Spleen (tissue), 11 donors: ENCODE measurements at regions not wholly inside any gene's neighbourhood (a gene's known extent, or its start where the extent isn't known, plus 50 kb on each side); places are given as distances from the start of the nearest gene placed in this dataset.

Experiments used
- DNase-seq: peaks from one replicate; pipeline ENCODE4 v3.0.0-alpha.2; 2020
- H3K27ac ChIP-seq, 8 donors: fragments of 200-600 bp; sonication (generic) in 7 of 8; 1 replicate in 4 of 8; 2 replicates in 4 of 8; pipeline versions ENCODE4 v1.5.0 to v1.8.0; 2016 to 2021; ENCODE audit warnings: inconsistent platforms in 4 of 8, mild to moderate bottlenecking in 4 of 8, moderate library complexity in 1 of 8
- H3K27me3 ChIP-seq, 7 donors: fragments of 200-600 bp; sonication (generic) in 6 of 7; replicated peaks in 1 of 7; 1 replicate in 4 of 7; 2 replicates in 3 of 7; pipeline versions ENCODE4 v1.5.0 to v1.8.0; 2016 to 2021; ENCODE audit warnings: inconsistent platforms in 3 of 7, mild to moderate bottlenecking in 1 of 7
- H3K36me3 ChIP-seq, 6 donors: fragments of 200-600 bp; sonication (generic) in 5 of 6; 1 replicate in 4 of 6; 2 replicates in 2 of 6; pipeline versions ENCODE4 v1.5.0 to v1.8.0; 2016 to 2021; ENCODE audit warnings: inconsistent platforms in 2 of 6
- H3K4me1 ChIP-seq, 6 donors: fragments of 200-600 bp; sonication (generic) in 5 of 6; 1 replicate in 3 of 6; 2 replicates in 3 of 6; pipeline versions ENCODE4 v1.5.0 to v1.8.0; 2016 to 2021; ENCODE audit warnings: inconsistent platforms in 3 of 6
- H3K4me3 ChIP-seq, 8 donors: fragments of 200-600 bp; sonication (generic) in 7 of 8; 1 replicate in 4 of 8; 2 replicates in 4 of 8; pipeline versions ENCODE4 v1.5.0 to v1.8.0; 2016 to 2021; ENCODE audit warnings: inconsistent platforms in 4 of 8, mild to moderate bottlenecking in 4 of 8, moderate library complexity in 2 of 8
- H3K9me3 ChIP-seq, 8 donors: fragments of 200-600 bp; sonication (generic) in 7 of 8; 1 replicate in 4 of 8; 2 replicates in 4 of 8; pipeline versions ENCODE4 v1.5.0 to v1.8.0; 2016 to 2021; ENCODE audit warnings: inconsistent platforms in 4 of 8
- POLR2A ChIP-seq, 3 donors: fragments of 450-650 bp; IDR thresholded peaks; one replicate each; pipeline ENCODE4 v1.5.1; 2017; ENCODE audit warnings: antibody characterized with exemption in 3 of 3, mild to moderate bottlenecking in 1 of 3
- POLR2AphosphoS5 ChIP-seq, 3 donors: sonication (generic); formaldehyde crosslinking; IDR thresholded peaks; one replicate each; pipeline ENCODE4 v1.5.1; 2017; ENCODE audit warnings: antibody characterized with exemption in 3 of 3
- WGBS, 5 donors: extraction: QIAGEN DNeasy Blood & Tissue Kit in 3 of 5; methylation state at CpG; one replicate each; pipeline versions ENCODE4 v1.1.5 to v1.1.7; 2013 to 2018; 5-methylcytosine and 5-hydroxymethylcytosine counted together
- intact Hi-C: fragments of 100-400 bp; cut with DNase I; formaldehyde crosslinking; loops from one replicate; pipeline ENCODE4 v1.15.0; 2023; ENCODE audit warnings: low total_unique reads
- TF ChIP-seq, protein P1 (sequence below), 11 experiments: fragments of 200-600 bp in 7 of 11; fragments of 450-650 bp in 4 of 11; sonication (generic) in 4 of 11; IDR thresholded peaks in 8 of 11; conservative IDR thresholded peaks in 3 of 11; 1 replicate in 7 of 11; 2 replicates in 4 of 11; pipeline versions ENCODE4 v1.4.0 to v1.8.0; 2016 to 2021; ENCODE audit warnings: antibody characterized with exemption in 11 of 11, inconsistent platforms in 4 of 11, mild to moderate bottlenecking in 1 of 11
- donor health status: healthy with polysubstance abuse.
- donor health status: DM: no; HTN: no; CAD: no; lungs with moderate emphysema.
- donor health status: DM: no; HTN: no; CAD: no.
- donor health status: Bipolar disorder and iron deficiency.
- donor health status: healthy.
- donor health status: DM: no; HTN: no; CAD: no.
- donor health status: DM: yes; HTN: yes; CAD: no.

DNA sequence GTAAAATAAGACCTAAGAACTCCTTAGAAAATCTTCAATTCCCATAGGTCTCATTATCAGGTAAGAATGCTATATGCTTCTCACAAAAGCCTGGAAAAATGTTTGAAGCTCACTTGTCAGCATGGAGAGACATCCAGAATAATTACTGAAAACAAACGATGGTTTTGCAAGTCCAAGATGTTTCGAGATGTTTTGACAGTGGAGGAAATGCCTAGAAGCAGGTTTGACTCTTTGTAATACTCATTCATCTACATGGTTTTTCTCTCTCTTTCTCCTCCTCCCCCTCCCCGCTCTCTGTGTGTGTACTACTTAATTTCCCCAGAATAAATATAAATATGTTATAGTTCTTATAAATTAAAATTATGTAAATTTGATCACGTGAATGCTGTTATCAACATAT lies 131.9 kb upstream of the NR3C2 start:
- Histone ChIP-seq H3K27me3 (no peaks in the 10 kb centered on the region), H3K9me3 (peaks cover 0 to 23% (median 19%) of the 10 kb centered on the region in 8 donors), H3K4me3 (no peak overlapping the region), H3K36me3 (no peaks in the 10 kb centered on the region), H3K27ac (no peak overlapping the region), H3K4me1 (no peaks in the 10 kb centered on the region)
- intact Hi-C loops, result no loop called here
- no peak for DNase-seq
- TF ChIP-seq, protein P1, sequence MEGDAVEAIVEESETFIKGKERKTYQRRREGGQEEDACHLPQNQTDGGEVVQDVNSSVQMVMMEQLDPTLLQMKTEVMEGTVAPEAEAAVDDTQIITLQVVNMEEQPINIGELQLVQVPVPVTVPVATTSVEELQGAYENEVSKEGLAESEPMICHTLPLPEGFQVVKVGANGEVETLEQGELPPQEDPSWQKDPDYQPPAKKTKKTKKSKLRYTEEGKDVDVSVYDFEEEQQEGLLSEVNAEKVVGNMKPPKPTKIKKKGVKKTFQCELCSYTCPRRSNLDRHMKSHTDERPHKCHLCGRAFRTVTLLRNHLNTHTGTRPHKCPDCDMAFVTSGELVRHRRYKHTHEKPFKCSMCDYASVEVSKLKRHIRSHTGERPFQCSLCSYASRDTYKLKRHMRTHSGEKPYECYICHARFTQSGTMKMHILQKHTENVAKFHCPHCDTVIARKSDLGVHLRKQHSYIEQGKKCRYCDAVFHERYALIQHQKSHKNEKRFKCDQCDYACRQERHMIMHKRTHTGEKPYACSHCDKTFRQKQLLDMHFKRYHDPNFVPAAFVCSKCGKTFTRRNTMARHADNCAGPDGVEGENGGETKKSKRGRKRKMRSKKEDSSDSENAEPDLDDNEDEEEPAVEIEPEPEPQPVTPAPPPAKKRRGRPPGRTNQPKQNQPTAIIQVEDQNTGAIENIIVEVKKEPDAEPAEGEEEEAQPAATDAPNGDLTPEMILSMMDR (IDR thresholded peaks at IDR 0.05 in 8 of 11, conservative IDR thresholded peaks at IDR 0.05 in 3 of 11), result no peak
- TF ChIP-seq POLR2AphosphoS5 (IDR thresholded peaks at IDR 0.05) (no peak), POLR2A (IDR thresholded peaks at IDR 0.05) (no peak)
- WGBS, 5 donors, result 79 to 84% (median 81%) methylated on average over 4 of the region's 4 CpGs

DNA sequence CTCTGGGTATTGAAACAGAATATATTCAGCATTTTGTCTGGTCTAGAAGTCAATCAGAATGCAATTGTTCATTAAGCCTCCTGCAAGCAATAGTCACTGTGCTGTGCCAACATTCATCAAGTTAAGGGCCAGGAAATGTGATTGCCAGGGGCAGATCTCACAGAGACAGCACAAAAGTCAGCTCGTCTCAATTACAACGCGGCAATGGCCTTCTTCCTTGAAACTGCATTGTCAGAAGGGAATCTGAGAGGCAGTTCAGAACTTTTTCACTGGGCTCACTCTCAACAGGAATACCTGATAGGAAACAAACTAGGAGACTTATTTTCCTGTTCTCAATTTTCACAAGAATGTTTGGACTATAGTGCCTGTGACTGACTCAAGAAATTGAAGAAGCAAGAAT lies 131.1 kb upstream of the NR3C2 start:
- peaks cover 0 to 31% (median 23%) of the 10 kb centered on the region in 8 donors for H3K9me3 ChIP-seq
- intact Hi-C loops, result no loop called here
- WGBS, 5 donors, result 46 to 67% (median 51%) methylated on average over 3 of the region's 3 CpGs

DNA sequence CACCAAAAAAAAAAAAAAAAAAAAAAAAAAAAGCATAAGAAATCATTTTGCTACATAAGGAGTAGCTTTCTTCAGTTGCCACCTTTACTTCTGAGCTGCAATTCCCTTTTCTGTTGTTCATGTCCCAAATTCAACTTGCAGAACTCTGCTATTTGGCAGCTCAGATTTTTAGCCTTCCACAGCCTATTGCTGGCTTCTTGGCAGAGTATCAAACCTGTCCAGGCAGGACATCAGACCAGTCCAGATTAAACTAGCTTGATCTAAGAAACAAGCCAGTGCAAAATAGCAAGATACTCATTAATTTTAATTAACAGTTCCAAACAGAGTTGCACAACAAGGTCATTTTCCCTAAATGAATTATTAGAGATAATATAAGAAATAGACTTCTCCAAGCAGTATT lies 123.6 kb upstream of the NR3C2 start:
- no peak for DNase-seq
- Histone ChIP-seq H3K36me3 (no peaks in the 10 kb centered on the region), H3K4me3 (no peak overlapping the region), H3K27me3 (no peaks in the 10 kb centered on the region), H3K4me1 (no peaks in the 10 kb centered on the region), H3K9me3 (peaks cover 0 to 29% (median 23%) of the 10 kb centered on the region in 8 donors), H3K27ac (no peak overlapping the region)
- TF ChIP-seq, protein P1 (IDR thresholded peaks at IDR 0.05 in 8 of 11, conservative IDR thresholded peaks at IDR 0.05 in 3 of 11), result no peak
- TF ChIP-seq POLR2AphosphoS5 (IDR thresholded peaks at IDR 0.05) (no peak), POLR2A (IDR thresholded peaks at IDR 0.05) (no peak)
- intact Hi-C loops, result no loop called here

More for the DNA sequence above, 131.1 kb upstream of the NR3C2 start:
- Histone ChIP-seq H3K27me3 (no peaks in the 10 kb centered on the region), H3K36me3 (no peaks in the 10 kb centered on the region), H3K4me1 (no peaks in the 10 kb centered on the region), H3K27ac (no peak overlapping the region), H3K4me3 (no peak overlapping the region)
- TF ChIP-seq, protein P1 (IDR thresholded peaks at IDR 0.05 in 8 of 11, conservative IDR thresholded peaks at IDR 0.05 in 3 of 11), result no peak
- TF ChIP-seq POLR2AphosphoS5 (IDR thresholded peaks at IDR 0.05) (no peak), POLR2A (IDR thresholded peaks at IDR 0.05) (no peak)
- no peak for DNase-seq

DNA sequence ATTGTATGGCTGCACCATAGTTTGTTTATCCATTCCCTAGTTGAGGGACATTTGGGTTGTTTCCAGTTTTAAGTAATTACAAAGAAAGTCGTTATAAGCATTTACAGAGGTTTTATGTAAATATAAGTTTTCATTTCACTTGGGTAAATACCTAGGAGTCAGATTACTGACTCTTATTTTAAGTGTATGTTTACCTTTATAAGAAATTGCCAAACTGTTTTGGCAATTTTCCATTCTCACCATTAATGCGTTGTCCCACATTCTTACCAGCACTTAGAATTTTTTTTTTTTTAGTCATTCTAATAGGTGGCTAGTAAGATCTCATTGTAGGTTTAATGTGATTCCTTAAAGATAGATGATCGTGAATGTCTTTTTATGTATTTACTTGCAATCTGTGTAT lies 121.5 kb upstream of the NR3C2 start:
- Histone ChIP-seq H3K4me3 (no peak overlapping the region), H3K4me1 (no peaks in the 10 kb centered on the region), H3K9me3 (peaks cover 0 to 8% (median 2%) of the 10 kb centered on the region in 8 donors), H3K27me3 (no peaks in the 10 kb centered on the region), H3K36me3 (no peaks in the 10 kb centered on the region), H3K27ac (no peak overlapping the region)
- no peak for DNase-seq
- intact Hi-C loops, result no loop called here
- TF ChIP-seq POLR2A (IDR thresholded peaks at IDR 0.05), result no peak
- TF ChIP-seq, protein P1 (IDR thresholded peaks at IDR 0.05 in 8 of 11, conservative IDR thresholded peaks at IDR 0.05 in 3 of 11), result no peak
- no peak for TF ChIP-seq POLR2AphosphoS5 (IDR thresholded peaks at IDR 0.05)
- 78 to 92% (median 80%) methylated on average over 3 of the region's 3 CpGs for WGBS, 5 donors
